CD8-positive, alpha-beta memory T cell (primary cell): ENCODE measurements at regions not wholly inside any gene's neighbourhood (a gene's known extent, or its start where the extent isn't known, plus 50 kb on each side); places are given as distances from the start of the nearest gene placed in this dataset.

ENCODE experiments used
- CTCF ChIA-PET: fragments of 350-600 bp; sonication (Branson Sonifier 250); formaldehyde crosslinking; loops from one replicate; lab custom pipeline; 2021; ENCODE audit warnings: antibody characterized with exemption; lab: Charles Lee
- POLR2A ChIA-PET: fragments of 350-600 bp; sonication (Branson Sonifier 250); formaldehyde crosslinking; loops from one replicate; lab custom pipeline; 2021; ENCODE audit warnings: antibody characterized with exemption; lab: Charles Lee
- DNase-seq, 5 donors: peaks; one replicate each; pipeline versions ENCODE4 v3.0.0 to v3.0.0-alpha.2; 2020 to 2022; ENCODE audit warnings: mixed read lengths in 1 of 5
- H3K27ac ChIP-seq: one replicate; pipeline ENCODE4 v1.7.0; 2013; ENCODE audit warnings: low read depth, mild to moderate bottlenecking, low read length, moderate library complexity
- H3K27me3 ChIP-seq: 2 replicates; pipeline ENCODE4 v1.7.0; 2013; ENCODE audit warnings: low read length, mild to moderate bottlenecking; ENCODE audit not compliant: insufficient read depth, poor library complexity, severe bottlenecking
- H3K36me3 ChIP-seq: 2 replicates; pipeline ENCODE4 v1.7.0; 2013; ENCODE audit warnings: mild to moderate bottlenecking, low read length, moderate library complexity; ENCODE audit not compliant: insufficient read depth
- H3K4me1 ChIP-seq: 2 replicates; pipeline ENCODE4 v1.7.0; 2013; ENCODE audit warnings: mild to moderate bottlenecking, low read length, moderate library complexity; ENCODE audit not compliant: insufficient read depth
- H3K4me3 ChIP-seq: 2 replicates; pipeline ENCODE4 v1.7.0; 2013; ENCODE audit warnings: mild to moderate bottlenecking, low read length
- H3K9me3 ChIP-seq: 2 replicates; pipeline ENCODE4 v1.7.0; 2013; ENCODE audit warnings: mild to moderate bottlenecking, low read length
- H3K27ac Mint-ChIP-seq, 8 donors: one replicate each; pipeline ENCODE4 v1.8.0; 2020 to 2021; ENCODE audit warnings: mixed read lengths in 8 of 8, mild to moderate bottlenecking in 6 of 8, inconsistent platforms in 3 of 8, moderate library complexity in 3 of 8
- H3K27me3 Mint-ChIP-seq, 2 donors: one replicate each; pipeline ENCODE4 v1.8.0; 2020 to 2021; ENCODE audit warnings: mixed read lengths in 2 of 2, mild to moderate bottlenecking in 1 of 2, moderate library complexity in 1 of 2
- H3K36me3 Mint-ChIP-seq, 3 donors: one replicate each; pipeline ENCODE4 v1.8.0; 2020 to 2021; ENCODE audit warnings: mixed read lengths in 3 of 3, inconsistent platforms in 1 of 3, mild to moderate bottlenecking in 1 of 3
- H3K4me1 Mint-ChIP-seq, 3 donors: one replicate each; pipeline ENCODE4 v1.8.0; 2020 to 2021; ENCODE audit warnings: mixed read lengths in 3 of 3, inconsistent platforms in 1 of 3, mild to moderate bottlenecking in 1 of 3
- H3K4me3 Mint-ChIP-seq, 7 donors: one replicate each; pipeline ENCODE4 v1.8.0; 2020 to 2021; ENCODE audit warnings: mixed read lengths in 7 of 7, mild to moderate bottlenecking in 6 of 7, moderate library complexity in 4 of 7, inconsistent platforms in 2 of 7
- H3K9me3 Mint-ChIP-seq, 5 donors: one replicate each; pipeline ENCODE4 v1.8.0; 2020 to 2022; ENCODE audit warnings: mixed read lengths in 5 of 5, mild to moderate bottlenecking in 3 of 5, moderate library complexity in 2 of 5, inconsistent platforms in 1 of 5

- Mint-ChIP-seq H3K4me1 (no peaks in the 10 kb centered on the region), H3K27me3 (no peaks in the 10 kb centered on the region), H3K36me3 (no peaks in the 10 kb centered on the region), H3K27ac (no peak overlapping the region), H3K4me3 (no peak overlapping the region), H3K9me3 (peaks cover 3 to 17% (median 9%) of the 10 kb centered on the region in 5 donors)
- Histone ChIP-seq H3K27me3 (no peaks in the 10 kb centered on the region), H3K27ac (no peak overlapping the region), H3K4me1 (no peaks in the 10 kb centered on the region), H3K36me3 (no peaks in the 10 kb centered on the region), H3K4me3 (no peak overlapping the region), H3K9me3 (no peaks in the 10 kb centered on the region)
- ChIA-PET POLR2A (no interaction called here), CTCF (no interaction called here)
- DNase-seq, result no peak
Measured at GRCh38 chr11:97993562-97993961, 1027.2 kb upstream of the CNTN5 start.

- ChIA-PET CTCF (no interaction called here), POLR2A (no interaction called here)
- H3K36me3 ChIP-seq, result no peaks in the 10 kb centered on the region
- H3K27ac ChIP-seq, result no peak overlapping the region
- H3K4me3 ChIP-seq, result no peak overlapping the region
- no peak overlapping the region for H3K27ac Mint-ChIP-seq
- no peaks in the 10 kb centered on the region for H3K4me1 Mint-ChIP-seq
- H3K4me3 Mint-ChIP-seq, result no peak overlapping the region
- peaks cover 2 to 21% (median 5%) of the 10 kb centered on the region in 5 donors for H3K9me3 Mint-ChIP-seq
- DNase-seq, result no peak
- no peaks in the 10 kb centered on the region for H3K27me3 Mint-ChIP-seq
- H3K36me3 Mint-ChIP-seq, result no peaks in the 10 kb centered on the region
- no peaks in the 10 kb centered on the region for H3K27me3 ChIP-seq
- H3K4me1 ChIP-seq, result no peaks in the 10 kb centered on the region
- no peaks in the 10 kb centered on the region for H3K9me3 ChIP-seq
Measured at GRCh38 chr11:97995874-97996273, 1024.9 kb upstream of the CNTN5 start.

- H3K36me3 Mint-ChIP-seq, result no peaks in the 10 kb centered on the region
- H3K27me3 ChIP-seq, result no peaks in the 10 kb centered on the region
- CTCF ChIA-PET, result no interaction called here
- no peak overlapping the region for H3K4me3 ChIP-seq
- no peaks in the 10 kb centered on the region for H3K4me1 ChIP-seq
- no peak for DNase-seq
- H3K4me3 Mint-ChIP-seq, result no peak overlapping the region
- H3K9me3 Mint-ChIP-seq, result peaks cover 5 to 19% (median 7%) of the 10 kb centered on the region in 5 donors
- H3K4me1 Mint-ChIP-seq, result no peaks in the 10 kb centered on the region
- POLR2A ChIA-PET, result no interaction called here
- no peaks in the 10 kb centered on the region for H3K27me3 Mint-ChIP-seq
- H3K9me3 ChIP-seq, result no peaks in the 10 kb centered on the region
- H3K27ac ChIP-seq, result no peak overlapping the region
- H3K27ac Mint-ChIP-seq, result no peak overlapping the region
- no peaks in the 10 kb centered on the region for H3K36me3 ChIP-seq
Measured at GRCh38 chr11:97996762-97997161, 1024.0 kb upstream of the CNTN5 start.

GRCh38 chr11:98003606-98004371, 1017.0 kb upstream of the CNTN5 start:
- Mint-ChIP-seq H3K36me3 (no peaks in the 10 kb centered on the region), H3K4me3 (no peak overlapping the region), H3K27ac (no peak overlapping the region), H3K9me3 (peaks cover 5 to 26% (median 8%) of the 10 kb centered on the region in 5 donors), H3K4me1 (no peaks in the 10 kb centered on the region), H3K27me3 (no peaks in the 10 kb centered on the region)
- Histone ChIP-seq H3K9me3 (no peaks in the 10 kb centered on the region), H3K4me1 (no peaks in the 10 kb centered on the region), H3K27me3 (no peaks in the 10 kb centered on the region), H3K4me3 (no peak overlapping the region), H3K27ac (no peak overlapping the region), H3K36me3 (no peaks in the 10 kb centered on the region)
- ChIA-PET POLR2A (no interaction called here), CTCF (no interaction called here)
- no peak for DNase-seq

- H3K4me3 Mint-ChIP-seq, result no peak overlapping the region
- Histone ChIP-seq H3K4me1 (no peaks in the 10 kb centered on the region), H3K9me3 (no peaks in the 10 kb centered on the region), H3K27ac (no peak overlapping the region), H3K4me3 (no peak overlapping the region), H3K36me3 (no peaks in the 10 kb centered on the region), H3K27me3 (no peaks in the 10 kb centered on the region)
- H3K27ac Mint-ChIP-seq, result no peak overlapping the region
- no peaks in the 10 kb centered on the region for H3K27me3 Mint-ChIP-seq
- no peaks in the 10 kb centered on the region for H3K4me1 Mint-ChIP-seq
- no peaks in the 10 kb centered on the region for H3K36me3 Mint-ChIP-seq
- peaks cover 6 to 29% (median 7%) of the 10 kb centered on the region in 5 donors for H3K9me3 Mint-ChIP-seq
- CTCF ChIA-PET, result no interaction called here
- POLR2A ChIA-PET, result no interaction called here
- no peak for DNase-seq
Measured at GRCh38 chr11:98007072-98007471, 1013.7 kb upstream of the CNTN5 start.

- H3K9me3 ChIP-seq, result no peaks in the 10 kb centered on the region
- Mint-ChIP-seq H3K9me3 (peaks cover 6 to 24% (median 7%) of the 10 kb centered on the region in 5 donors), H3K27me3 (no peaks in the 10 kb centered on the region), H3K36me3 (no peaks in the 10 kb centered on the region), H3K27ac (no peak overlapping the region), H3K4me1 (no peaks in the 10 kb centered on the region), H3K4me3 (no peak overlapping the region)
- DNase-seq, result no peak
- H3K27ac ChIP-seq, result no peak overlapping the region
- ChIA-PET CTCF (no interaction called here), POLR2A (no interaction called here)
- H3K36me3 ChIP-seq, result no peaks in the 10 kb centered on the region
- no peaks in the 10 kb centered on the region for H3K27me3 ChIP-seq
- no peak overlapping the region for H3K4me3 ChIP-seq
- H3K4me1 ChIP-seq, result no peaks in the 10 kb centered on the region
Measured at GRCh38 chr11:98027652-98028051, 993.1 kb upstream of the CNTN5 start.

- Mint-ChIP-seq H3K27me3 (no peaks in the 10 kb centered on the region), H3K4me1 (no peaks in the 10 kb centered on the region), H3K9me3 (peaks cover 7 to 35% (median 10%) of the 10 kb centered on the region in 5 donors), H3K36me3 (no peaks in the 10 kb centered on the region), H3K4me3 (no peak overlapping the region), H3K27ac (no peak overlapping the region)
- Histone ChIP-seq H3K36me3 (no peaks in the 10 kb centered on the region), H3K9me3 (no peaks in the 10 kb centered on the region), H3K4me3 (no peak overlapping the region), H3K27ac (no peak overlapping the region), H3K27me3 (no peaks in the 10 kb centered on the region), H3K4me1 (no peaks in the 10 kb centered on the region)
- no peak for DNase-seq
- ChIA-PET CTCF (no interaction called here), POLR2A (no interaction called here)
Measured at GRCh38 chr11:98029832-98030231, 990.9 kb upstream of the CNTN5 start.

GRCh38 chr11:98036810-98037209, 983.9 kb upstream of the CNTN5 start:
- H3K4me3 Mint-ChIP-seq, result no peak overlapping the region
- no peaks in the 10 kb centered on the region for H3K9me3 ChIP-seq
- H3K4me1 ChIP-seq, result no peaks in the 10 kb centered on the region
- POLR2A ChIA-PET, result no interaction called here
- no peaks in the 10 kb centered on the region for H3K27me3 Mint-ChIP-seq
- no peak overlapping the region for H3K27ac ChIP-seq
- peaks cover 11 to 46% (median 17%) of the 10 kb centered on the region in 5 donors for H3K9me3 Mint-ChIP-seq
- no peaks in the 10 kb centered on the region for H3K4me1 Mint-ChIP-seq
- DNase-seq, result no peak
- no peak overlapping the region for H3K4me3 ChIP-seq
- CTCF ChIA-PET, result no interaction called here
- H3K27me3 ChIP-seq, result no peaks in the 10 kb centered on the region
- no peaks in the 10 kb centered on the region for H3K36me3 ChIP-seq
- H3K27ac Mint-ChIP-seq, result no peak overlapping the region
- no peaks in the 10 kb centered on the region for H3K36me3 Mint-ChIP-seq
